Activated gamma-delta T cell treated with anti-CD3 and anti-CD28 coated beads, Interleukin-2, amount 50 U/mL, for 16 hours (primary cell): ENCODE measurements at regions not wholly inside any gene's neighbourhood (a gene's known extent, or its start where the extent isn't known, plus 50 kb on each side); places are given as distances from the start of the nearest gene placed in this dataset.
A peak's percentile ranks its signal among the peaks of the same experiment; 100 is the strongest.
"Not testable (repeated sequence)": the region's sequence is repeated elsewhere in the genome, so short reads cannot be mapped to it uniquely, and the experiment has no call there.

Experiments
- DNase-seq: peaks from one replicate; pipeline ENCODE4 v3.0.0-alpha.2; 2020; ENCODE audit warnings: low read depth

DNA sequence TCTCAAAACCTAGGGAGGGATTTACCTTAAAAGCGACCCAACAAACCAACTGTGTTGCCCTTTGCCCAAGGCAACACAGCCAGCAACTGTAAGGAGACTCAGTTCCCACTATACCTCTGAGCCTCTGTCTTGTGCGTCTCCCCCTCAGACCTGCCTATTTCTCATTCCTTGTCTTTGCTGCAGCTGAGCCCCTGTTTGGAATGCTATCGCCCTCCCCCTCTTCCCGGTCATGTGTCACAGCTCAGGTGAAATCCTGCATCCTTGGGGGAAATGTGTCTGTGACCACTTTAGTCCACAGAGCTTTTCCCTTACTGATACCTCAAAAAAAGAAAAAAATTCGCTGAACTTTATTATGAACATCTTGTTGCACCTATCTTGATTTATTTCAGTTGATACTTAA is 52.0 kb upstream of the LRIG1 start:
- no peak for DNase-seq

DNA sequence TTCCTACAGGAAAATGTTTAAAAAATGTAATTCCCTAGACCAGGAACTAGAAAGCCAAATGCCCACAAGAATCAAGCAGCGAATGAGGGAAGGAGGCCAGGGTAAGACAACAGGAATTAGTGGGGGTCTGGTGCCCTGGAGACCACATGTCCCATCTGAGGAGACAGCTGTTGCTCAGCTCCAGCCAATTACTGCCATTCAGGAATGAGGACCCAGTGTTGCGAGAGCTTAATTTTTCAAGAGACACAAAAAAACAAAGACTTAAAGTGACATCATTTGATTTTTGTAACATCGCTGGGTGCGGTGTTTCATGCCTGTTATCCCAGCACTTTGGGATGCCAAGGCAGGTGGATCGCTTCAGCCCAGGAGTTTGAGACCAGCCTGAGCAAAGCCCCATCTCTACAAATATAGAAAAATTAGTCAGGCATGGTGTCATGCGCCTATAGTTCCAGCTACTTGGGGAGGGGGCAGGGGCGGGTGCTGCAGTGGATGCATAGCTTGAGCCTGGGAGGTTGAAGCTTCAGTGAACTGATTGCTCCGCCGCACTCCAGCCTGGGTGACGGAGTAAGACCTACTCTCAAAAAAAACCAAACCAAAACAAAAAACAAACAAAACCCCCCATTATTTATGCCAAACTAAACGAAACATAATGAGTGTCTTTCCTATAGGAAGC is 52.8 kb upstream of the LRIG1 start:
- no peak for DNase-seq

DNA sequence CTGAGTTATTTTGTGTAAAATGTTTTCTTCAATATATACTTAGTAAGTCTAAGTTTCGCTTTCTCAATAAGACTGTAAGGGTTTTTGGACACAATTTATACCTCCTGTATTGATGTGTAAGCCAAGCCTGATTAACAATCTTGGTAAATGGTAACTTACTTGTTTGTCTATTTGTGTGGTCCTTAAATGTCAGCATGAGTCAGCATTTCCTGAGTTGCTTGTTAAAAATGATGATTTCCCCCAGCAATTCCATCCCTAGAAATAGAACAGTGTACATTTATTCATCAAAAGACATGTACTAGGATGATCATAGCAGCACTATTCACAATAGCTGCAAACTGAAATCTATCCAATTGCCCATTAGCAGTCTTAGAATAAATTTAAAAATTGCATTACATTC is 53.4 kb upstream of the LRIG1 start:
- no peak for DNase-seq

DNA sequence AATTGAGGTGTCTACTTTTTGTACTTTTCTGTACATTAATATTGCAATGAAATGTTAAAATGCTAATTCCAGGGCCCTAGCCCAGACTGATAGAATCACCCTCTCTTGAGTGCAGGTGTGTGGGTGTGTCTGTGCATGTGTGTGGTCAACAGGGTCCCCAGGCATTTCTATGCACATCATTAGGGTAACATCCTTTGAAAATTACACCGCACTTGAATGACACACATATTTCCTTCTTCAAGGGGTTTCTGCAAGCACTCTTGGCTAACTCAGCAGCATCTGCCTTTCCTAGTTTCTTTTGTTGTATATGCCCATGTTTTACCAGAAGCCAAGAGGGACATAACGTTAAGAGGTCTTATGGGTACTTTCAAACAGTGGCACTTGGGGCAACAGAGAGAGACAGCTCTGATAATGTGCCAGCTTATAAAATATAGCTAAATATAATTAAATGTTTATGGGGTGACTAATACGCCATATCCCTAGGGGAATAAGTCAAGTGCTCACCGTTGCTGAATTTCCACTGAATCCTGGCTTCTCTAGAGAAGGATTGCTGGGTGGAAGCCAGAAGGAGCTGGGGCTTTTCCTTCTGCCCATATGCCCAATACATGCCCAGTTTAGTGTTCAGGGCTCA is 54.5 kb upstream of the LRIG1 start:
- no peak for DNase-seq

DNA sequence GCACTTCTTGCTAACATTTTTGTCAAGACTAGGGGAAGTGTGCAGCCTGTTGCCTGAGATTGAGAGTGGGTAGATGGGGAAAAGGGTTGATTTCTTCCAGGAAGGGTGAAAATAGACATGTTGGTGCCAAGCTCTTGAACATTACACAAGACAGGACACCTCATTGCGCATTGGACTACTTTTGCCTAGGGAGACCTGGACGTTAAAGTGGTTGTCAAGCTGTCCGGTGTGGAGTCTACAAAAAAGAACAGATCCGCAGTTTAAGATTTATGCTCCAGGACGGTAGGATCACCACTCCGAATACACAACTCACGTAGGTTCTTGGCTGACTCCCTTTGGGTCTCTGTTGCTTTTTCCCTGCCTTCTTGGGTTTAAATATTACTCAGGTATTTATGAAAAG is 56.3 kb upstream of the LRIG1 start:
- DNase-seq, result no peak

DNA sequence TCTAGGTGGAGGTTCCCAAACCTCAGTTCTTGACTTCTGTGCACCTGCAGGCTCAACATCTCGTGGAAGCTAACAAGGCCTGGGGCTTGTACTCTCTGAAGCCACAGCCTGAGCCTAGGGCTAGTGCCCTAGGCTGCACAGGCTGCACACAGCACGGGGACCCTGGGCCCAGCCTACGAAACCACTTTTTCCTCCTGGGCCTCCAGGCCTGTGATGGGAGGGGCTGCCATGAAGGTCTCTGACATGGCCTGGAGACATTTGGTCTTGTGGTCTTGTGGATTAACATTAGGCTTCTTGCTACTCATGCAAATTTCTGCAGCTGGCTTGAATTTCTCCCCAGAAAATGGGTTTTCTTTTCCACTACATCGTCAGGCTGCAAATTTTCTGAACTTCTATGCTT is 59.1 kb upstream of the LRIG1 start:
- not testable (repeated sequence) for DNase-seq

DNA sequence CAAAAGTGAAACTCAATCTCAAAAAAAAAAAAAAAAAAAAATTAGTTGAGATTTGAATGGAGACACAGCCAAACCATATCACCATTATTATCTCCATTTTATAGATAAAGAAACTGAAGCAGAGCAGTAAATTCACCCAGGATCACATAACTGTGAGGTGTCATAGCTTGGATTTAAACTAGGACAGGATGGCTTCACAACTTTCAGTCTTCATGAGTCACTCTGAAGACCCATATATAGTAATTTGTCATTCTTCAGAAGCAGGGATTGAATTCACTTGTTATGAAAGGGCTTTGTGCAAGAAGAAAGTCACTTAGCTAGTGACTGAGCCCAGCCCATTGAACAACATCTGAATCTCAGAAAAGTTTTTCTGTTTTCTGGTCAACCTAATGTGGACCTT is 60.5 kb upstream of the LRIG1 start:
- no peak for DNase-seq

DNA sequence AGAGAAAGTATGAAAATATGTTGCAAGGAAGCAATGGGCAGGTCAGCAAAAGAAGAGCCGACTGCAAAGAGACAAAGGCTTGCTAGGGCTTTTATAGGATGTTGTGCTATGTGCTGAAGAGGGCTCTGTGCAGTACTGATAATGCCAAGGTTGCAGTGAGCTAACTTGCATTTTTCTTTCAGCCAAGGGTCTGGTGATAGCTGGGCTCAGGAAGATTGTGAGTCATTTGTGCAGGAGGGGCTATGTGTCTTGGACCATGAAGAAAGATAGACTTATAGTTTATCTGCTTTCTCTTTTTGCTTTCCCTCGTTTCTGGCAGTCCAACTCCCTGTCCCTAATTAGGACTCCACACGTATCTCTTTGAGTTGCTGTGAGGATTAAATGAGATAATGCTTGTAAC is 64.5 kb upstream of the LRIG1 start:
- no peak for DNase-seq

DNA sequence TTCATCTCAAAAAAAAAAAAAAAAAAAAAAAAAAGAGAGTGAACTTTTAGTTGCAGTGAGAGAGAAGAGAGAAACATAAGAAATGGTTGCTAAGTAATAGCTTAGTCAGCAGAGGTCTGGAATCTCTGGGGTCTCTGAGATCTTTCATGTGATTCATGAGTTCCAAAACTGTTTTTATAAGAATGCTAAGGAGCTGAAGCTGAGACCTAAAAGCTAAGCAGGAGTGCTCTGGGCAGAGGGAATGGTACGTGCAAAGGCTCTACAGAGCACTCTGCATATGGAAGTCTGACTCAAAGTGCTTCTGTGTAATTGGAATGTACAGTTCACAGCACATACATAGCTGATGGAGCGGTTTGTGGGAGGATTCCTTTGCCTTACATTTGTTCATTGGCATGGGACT is 66.3 kb upstream of the LRIG1 start:
- DNase-seq, result no peak

DNA sequence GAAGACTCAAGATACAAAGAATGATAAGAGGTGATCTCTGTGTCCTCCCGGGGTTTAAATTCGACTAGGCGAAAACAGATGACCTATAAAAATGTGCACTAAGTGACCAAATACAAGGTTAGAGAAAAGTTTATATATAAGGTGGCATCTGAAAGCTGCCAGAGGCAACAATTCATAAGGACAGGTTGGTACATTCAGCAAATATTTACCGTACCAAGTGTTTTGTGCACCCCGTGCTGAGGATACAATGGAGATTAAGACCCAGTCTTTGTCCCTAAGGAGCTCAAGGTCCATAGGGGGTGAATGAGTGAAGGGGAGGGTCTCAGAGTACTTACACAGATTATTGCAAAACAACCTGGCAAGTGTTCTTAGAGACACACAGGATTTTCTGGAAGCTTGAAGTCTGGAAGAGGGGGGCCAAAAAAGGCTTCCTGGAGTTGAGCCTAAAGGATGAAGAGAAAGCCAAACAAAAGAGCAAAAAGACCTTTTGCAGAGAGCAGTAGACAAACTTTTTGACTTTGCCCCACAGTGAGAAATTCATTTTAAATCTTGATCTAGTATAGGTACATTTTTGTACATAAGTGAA is 71.4 kb upstream of the LRIG1 start:
- DNase-seq, result no peak

DNA sequence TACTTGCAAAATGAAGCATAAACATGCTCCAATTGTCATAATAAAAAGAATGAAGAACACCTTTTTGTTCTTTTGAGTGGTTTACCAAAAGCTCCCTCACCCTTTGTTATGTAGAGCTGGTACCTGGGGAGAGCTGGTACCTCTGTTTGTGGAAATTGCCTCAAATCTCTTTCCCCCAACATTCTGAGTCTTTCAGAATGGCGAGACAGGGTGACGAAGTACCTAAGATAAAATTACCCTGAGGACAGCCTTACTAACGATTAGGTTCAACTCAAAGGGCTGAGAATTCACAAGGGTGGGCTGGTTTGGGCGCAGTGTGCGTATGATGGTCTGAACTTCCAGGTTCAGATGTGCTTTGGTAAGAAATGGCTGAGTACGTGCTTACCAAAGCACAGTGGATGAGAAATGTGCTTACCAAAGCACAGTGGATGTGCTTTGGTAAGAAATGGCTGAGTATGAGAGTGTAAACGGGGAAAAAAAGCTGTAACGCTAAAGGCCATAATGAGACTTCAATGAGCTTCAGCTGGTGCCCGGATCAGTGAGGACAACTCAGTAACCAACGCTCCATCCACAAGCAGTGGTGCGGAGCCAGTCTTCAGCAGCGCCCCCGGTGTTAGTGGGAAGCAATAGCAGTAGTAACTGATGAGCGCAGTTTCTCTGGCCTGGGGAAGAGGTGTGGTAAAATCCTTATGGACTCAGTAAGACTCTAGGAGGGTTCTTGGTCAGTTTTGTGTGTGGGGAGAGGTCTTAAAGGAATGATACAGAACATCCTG is 72.3 kb upstream of the LRIG1 start:
- DNase-seq, result no peak

DNA sequence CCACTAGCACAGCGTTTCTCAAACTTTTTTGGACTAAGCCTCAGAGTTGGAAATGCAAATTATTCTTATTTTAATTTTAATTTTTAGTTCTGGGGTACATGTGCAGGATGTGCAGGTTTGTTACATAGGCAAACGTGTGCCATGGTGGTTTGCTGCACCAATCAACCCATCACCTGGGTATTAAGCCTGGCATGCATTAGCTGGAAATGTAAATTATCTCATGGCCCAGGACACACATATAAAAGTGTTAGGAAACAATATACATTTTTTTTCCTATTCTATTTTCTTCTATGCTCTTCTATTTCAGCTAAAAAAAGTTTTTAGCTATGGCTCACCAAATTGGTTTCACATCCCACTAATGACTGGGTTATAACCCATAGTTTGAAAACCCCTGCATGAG is 73.3 kb upstream of the LRIG1 start:
- no peak for DNase-seq

DNA sequence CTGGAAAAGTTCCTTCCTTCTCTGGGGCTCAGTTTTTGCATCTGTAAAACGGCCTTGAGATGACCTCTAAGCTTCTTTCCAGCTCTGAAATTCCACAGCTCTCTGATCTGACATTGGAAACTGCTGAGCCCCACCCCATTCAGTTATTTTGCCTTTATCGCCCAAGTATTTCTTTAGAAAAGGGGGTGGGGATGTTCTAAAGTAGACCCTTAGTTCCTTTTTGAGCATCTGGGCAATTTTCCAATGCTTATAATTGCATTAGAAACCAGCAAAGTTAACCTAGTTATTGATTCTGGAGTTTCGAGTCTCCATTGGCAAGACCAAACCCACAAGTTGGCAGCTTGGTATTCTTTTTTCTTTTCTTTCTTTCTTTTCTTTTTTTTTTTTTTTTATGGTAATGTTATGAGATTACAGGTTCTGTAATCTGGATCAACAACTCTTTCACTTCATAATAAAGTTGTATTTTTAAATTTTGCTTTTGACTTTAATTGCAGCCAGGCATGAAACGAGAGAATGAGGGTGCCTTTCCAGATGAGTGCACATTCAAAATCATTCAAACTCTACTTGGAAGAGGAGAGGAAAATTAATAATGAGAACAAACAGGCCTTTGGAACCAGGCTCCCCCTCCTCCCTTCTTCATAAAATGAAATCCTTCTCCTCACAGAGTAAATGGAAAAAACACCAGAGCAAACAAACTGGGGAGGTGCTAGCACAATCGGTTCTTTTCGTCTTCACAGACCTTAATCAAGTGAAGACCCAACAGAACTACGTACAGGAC is 76.8 kb upstream of the LRIG1 start:
- DNase-seq, result no peak

DNA sequence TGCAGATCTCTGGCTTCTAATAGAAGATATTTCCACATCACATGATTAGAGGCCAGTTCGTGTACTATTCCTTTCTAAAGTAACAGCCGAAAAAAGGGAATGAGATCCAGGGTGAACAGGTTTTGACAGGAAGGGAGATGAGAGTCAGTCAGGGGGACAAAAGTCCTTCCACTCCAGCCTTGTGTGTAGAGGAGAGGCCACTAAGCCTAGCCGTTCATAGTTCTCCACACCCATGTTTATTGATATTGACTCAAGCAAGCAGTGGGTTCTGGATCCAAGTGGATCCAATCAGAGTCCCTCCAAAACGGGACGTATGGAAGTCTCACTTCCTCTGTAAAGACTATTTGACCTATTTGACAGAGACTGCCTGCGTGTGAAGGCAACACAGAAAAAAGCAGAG is 80.4 kb upstream of the LRIG1 start:
- no peak for DNase-seq

DNA sequence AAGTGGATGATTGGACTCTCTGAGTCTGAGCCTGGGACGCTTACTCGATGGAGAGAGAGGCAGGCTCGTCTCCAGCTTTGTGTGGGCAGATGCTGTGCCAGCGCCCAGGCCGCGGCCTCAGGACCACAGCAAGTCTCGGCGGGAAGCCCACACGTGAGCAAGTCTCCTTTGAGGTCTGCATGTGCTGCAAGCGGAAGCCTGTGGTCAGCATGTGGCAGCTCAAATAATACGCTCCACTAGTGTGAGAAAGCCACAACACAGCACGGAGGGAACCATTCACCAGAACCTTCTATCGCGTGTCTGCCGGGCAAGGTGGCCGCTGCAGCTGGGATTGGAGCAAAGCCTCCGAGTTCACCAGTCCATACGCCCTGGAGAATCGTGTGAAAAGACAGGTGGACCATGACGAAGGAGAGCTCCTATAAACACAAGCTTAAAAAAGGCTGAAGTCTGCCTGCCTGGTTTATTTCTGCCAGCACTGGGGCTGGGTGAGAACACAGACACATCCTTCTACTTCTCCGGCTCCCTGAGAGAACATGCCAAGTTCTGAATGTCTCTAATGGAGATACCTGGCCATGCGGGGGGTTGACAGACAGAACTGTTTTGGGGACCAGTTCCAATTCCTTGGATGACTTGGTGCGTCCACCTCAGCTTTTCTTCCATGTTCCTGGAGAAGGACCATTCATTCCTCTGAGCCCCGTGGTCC is 82.0 kb upstream of the LRIG1 start:
- peak; percentile 32 for DNase-seq

DNA sequence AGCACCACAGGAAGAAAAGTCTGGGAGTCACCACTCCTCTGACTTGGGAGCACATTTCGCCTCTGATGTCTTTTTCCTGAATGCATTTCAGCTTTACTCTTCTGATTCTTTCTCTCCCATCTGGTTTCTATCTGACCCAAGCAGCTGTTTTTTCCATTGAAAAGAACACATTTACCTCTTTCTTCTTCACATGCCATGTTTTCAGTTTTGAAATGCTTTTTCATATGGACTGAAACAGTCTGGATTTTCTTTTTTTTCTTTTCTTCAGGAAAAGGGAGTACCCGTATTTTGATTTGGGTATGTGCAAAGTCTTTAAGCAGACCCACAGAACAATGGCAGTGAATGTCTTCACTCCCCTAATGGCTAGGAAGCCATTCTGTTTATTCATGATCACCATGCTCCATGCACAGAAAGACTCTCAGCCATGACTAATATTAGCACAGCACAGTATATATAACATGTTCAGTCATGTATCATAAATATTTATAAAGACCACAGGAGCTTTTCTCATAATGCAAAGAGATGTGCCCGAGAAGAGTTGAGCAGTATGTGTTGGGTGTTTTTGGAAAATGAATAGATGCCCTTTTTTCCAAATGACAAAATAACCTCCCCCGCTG is 82.7 kb upstream of the LRIG1 start:
- DNase-seq, result no peak

DNA sequence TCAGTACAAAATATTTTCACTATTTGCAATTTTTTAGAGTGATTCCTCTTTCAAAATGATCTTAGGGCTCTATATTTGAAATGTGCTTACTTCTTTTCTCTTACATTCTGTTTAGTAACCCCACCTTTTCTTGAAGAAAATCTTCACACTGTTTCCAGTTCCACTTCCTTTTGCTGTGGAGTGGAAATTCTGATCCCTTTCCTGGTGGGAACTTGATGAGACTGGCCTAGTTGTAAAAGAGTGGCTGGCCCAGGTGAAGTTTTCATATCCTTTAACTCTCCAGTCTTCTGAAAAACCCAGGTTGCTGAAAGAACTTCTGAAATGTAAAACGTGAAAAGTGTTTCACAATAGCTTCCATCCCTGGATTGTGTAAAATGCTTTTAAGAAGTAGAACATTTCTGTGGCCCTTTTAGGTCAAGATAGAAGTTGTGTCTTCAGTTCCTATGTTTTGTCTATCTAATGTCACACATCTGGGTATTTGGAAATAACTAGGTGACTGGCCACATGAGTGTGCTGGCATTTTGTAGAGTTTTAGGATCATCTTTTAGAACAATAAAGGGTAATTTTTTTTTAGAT is 84.8 kb upstream of the LRIG1 start:
- DNase-seq, result no peak

DNA sequence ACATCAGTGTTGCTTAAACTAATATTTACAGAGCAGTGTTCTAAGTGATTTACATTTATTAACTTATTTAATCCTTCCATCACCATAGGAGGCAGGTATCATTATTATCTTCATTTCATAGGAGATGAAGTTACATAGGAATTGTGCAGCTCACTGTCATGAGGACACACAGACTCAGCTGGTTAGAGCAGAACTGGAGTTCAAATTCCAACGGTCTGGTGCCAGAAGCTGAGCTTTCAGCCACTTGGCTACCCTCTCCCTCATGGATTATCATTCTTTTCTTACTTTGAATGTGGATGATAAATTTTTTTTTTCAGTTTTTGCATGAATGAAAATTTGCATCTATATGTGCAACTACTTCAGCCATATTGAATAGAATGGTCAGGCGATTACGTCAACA is 86.0 kb upstream of the LRIG1 start:
- DNase-seq, result no peak

DNA sequence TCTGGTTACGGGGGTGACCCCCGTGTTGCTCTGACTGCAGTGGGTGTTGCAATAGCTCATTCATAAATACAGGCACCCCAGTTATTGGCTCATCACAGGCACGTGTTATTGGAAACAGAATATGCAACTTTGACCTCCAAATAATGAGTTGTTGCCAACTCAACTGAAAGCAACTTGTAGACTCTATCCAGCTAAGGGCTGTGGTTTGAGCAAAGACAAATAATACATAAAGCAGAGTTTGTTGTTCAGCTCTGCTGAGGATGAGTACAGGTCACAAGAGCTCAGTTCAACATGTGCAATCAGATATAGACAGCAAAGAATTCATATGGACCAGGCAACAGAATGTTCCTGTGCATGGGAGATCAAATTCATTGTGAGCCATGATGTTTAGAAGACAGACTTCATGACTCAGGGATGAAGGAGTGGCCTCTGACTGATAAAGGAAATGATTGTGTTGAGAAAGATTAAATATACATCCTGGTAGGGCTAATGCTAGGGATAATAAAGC is 87.6 kb upstream of the LRIG1 start:
- no peak for DNase-seq

DNA sequence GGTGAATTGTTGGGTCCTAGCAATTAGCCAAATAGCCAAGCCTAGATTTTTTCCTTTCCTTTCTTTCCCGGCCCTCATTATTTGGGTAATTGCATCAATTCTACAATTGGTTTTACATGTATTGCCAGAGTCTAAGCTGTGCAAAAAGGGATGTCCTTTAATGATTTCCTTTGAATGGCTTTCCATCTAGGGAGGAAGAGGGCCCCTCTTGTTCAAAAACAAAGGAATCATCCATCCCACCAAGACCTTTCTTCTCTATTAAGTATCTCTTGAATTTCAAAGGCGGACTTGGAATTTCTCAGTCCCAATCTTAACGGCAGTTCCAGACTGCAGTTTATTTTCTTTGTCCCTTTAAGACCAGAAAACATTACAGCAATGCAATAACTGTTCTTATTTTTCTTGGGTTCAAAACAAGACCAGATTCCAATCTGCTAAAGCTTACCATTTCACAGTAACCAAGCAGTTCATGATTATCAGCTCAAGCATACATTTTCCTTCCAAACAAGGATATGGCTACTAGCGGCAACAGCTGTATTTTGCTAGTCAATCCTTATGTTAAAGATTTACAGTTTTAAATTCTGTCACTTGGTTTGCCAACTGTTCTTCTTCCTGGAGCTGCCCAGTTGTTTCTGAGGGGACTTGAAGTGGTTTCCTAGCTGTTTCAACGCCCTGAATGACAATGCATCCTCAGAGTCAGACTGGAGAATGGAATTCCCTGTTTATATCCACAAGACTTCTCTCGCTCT is 91.4 kb upstream of the LRIG1 start:
- no peak for DNase-seq
